ENCODE measurements at regions not wholly inside any gene's neighbourhood (a gene's known extent, or its start where the extent isn't known, plus 50 kb on each side); places are given as distances from the start of the nearest gene placed in this dataset.
"Not testable (repeated sequence)": the region's sequence is repeated elsewhere in the genome, so short reads cannot be mapped to it uniquely, and the experiment has no call there.

GRCh38 chr19:14283813-14284520 is 78.0 kb upstream of the ADGRL1 start:
- not testable (repeated sequence) for DNase-seq (ENCODE audit: low spot score)

- not testable (repeated sequence) for DNase-seq (ENCODE audit: low spot score)
These were observed 73.3 kb upstream of the ADGRL1 start for GRCh38 chr19:14279270-14279669.

- DNase-seq (ENCODE audit: low spot score) = no peak
These were observed 71.6 kb upstream of the ADGRL1 start for GRCh38 chr19:14277608-14278007.

- not testable (repeated sequence) for DNase-seq (ENCODE audit: low spot score)
These were observed 69.9 kb upstream of the ADGRL1 start for GRCh38 chr19:14275823-14276222.

- DNase-seq (ENCODE audit: low spot score) = no peak
These were observed 66.7 kb upstream of the ADGRL1 start for GRCh38 chr19:14272623-14273022.

GRCh38 chr19:14271840-14272239 is 65.9 kb upstream of the ADGRL1 start:
- no peak for DNase-seq (ENCODE audit: low spot score)

- DNase-seq (ENCODE audit: low spot score) = not testable (repeated sequence)
These were observed 64.6 kb upstream of the ADGRL1 start for GRCh38 chr19:14270557-14270956.

GRCh38 chr19:14267224-14267741 is 61.3 kb upstream of the ADGRL1 start:
- DNase-seq (ENCODE audit: low spot score) = no peak

GRCh38 chr19:14266208-14266607 is 60.2 kb upstream of the ADGRL1 start:
- not testable (repeated sequence) for DNase-seq (ENCODE audit: low spot score)

- DNase-seq (ENCODE audit: low spot score) = no peak
These were observed 59.5 kb upstream of the ADGRL1 start for GRCh38 chr19:14265290-14266036.

GRCh38 chr19:14255902-14256649 is 50.1 kb upstream of the ADGRL1 start:
- not testable (repeated sequence) for DNase-seq (ENCODE audit: low spot score)

Data from COLO829 (cell line).